Mammary epithelial cell (primary cell): ENCODE measurements at regions not wholly inside any gene's neighbourhood (a gene's known extent, or its start where the extent isn't known, plus 50 kb on each side); places are given as distances from the start of the nearest gene placed in this dataset.

Source experiments
- CTCF ChIP-seq, 2 donors: IDR thresholded peaks in 1 of 2; conservative IDR thresholded peaks in 1 of 2; 2 replicates each; pipeline ENCODE4 v1.5.1; 2011 to 2012; ENCODE audit warnings: inconsistent platforms in 2 of 2, low read length in 2 of 2, mild to moderate bottlenecking in 2 of 2, control low read depth in 1 of 2, low read depth in 1 of 2; ENCODE audit not compliant: insufficient read depth in 1 of 2; ENCODE audit errors: extremely low read depth in 1 of 2
- EZH2 ChIP-seq: IDR thresholded peaks from 2 replicates; pipeline ENCODE4 v1.6.1; 2012; ENCODE audit warnings: low read length, inconsistent platforms, borderline replicate concordance

- TF ChIP-seq CTCF (conservative IDR thresholded peaks at IDR 0.05 in 1 of 2, IDR thresholded peaks at IDR 0.05 in 1 of 2; ENCODE audit: extremely low read depth in 1 of 2, insufficient read depth in 1 of 2, low read depth in 1 of 2, low read length in 2 of 2) (no peak), EZH2 (no peak)
Measured at GRCh38 chr17:83147280-83147679, 67.9 kb downstream of the METRNL start.
